ENCODE measurements at regions not wholly inside any gene's neighbourhood (a gene's known extent, or its start where the extent isn't known, plus 50 kb on each side); places are given as distances from the start of the nearest gene placed in this dataset.

DNA sequence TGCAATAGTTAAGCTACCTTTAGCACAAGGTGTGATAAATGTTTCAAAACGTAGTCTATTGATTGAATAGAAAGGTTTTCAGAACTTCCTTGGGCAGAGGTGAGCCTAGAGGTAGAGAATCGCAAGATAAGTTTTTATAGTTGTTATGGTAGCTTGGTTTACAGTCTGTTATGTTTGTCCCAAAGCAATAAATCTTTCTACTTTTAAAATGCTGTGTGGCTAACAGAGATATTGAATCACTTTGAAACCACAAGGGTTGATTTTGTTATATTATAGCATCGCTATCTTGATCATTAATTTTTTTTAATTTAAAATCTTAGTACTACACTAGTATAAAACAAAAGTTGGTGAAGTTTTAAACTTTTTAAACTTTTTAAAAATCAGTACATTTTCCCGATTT lies 126.7 kb downstream of the TMEM182 start:
- TF ChIP-seq, protein P1, sequence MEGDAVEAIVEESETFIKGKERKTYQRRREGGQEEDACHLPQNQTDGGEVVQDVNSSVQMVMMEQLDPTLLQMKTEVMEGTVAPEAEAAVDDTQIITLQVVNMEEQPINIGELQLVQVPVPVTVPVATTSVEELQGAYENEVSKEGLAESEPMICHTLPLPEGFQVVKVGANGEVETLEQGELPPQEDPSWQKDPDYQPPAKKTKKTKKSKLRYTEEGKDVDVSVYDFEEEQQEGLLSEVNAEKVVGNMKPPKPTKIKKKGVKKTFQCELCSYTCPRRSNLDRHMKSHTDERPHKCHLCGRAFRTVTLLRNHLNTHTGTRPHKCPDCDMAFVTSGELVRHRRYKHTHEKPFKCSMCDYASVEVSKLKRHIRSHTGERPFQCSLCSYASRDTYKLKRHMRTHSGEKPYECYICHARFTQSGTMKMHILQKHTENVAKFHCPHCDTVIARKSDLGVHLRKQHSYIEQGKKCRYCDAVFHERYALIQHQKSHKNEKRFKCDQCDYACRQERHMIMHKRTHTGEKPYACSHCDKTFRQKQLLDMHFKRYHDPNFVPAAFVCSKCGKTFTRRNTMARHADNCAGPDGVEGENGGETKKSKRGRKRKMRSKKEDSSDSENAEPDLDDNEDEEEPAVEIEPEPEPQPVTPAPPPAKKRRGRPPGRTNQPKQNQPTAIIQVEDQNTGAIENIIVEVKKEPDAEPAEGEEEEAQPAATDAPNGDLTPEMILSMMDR (IDR thresholded peaks at IDR 0.05), result no peak
- TF ChIP-seq POLR2AphosphoS5 (IDR thresholded peaks at IDR 0.05), result no peak

Data from stomach (tissue), 4 donors.